OCI-LY1 (cell line): ENCODE measurements at regions not wholly inside any gene's neighbourhood (a gene's known extent, or its start where the extent isn't known, plus 50 kb on each side); places are given as distances from the start of the nearest gene placed in this dataset.

Source experiments
- H2AFZ ChIP-seq: fragments of 200-600 bp; sonication (generic), shearing (Covaris generic); 2 replicates; pipeline ENCODE4 v1.6.0; 2014; ENCODE audit warnings: antibody characterized with exemption, mild to moderate bottlenecking, low read length
- H3F3A ChIP-seq: fragments of 200-600 bp; sonication (generic), shearing (Covaris generic); 2 replicates; pipeline ENCODE4 v1.6.0; 2014; ENCODE audit warnings: mild to moderate bottlenecking, antibody characterized with exemption, low read length, moderate library complexity; ENCODE audit not compliant: insufficient read depth
- H3K27ac ChIP-seq: fragments of 200-600 bp; sonication (generic); 2 replicates; pipeline ENCODE4 v1.5.1; 2014; ENCODE audit warnings: low read length, mixed run types, mild to moderate bottlenecking, low read depth; ENCODE audit not compliant: poor library complexity, severe bottlenecking
- H3K27me3 ChIP-seq: fragments of 200-600 bp; sonication (generic); 2 replicates; pipeline ENCODE4 v1.6.0; 2014; ENCODE audit warnings: antibody characterized with exemption, mild to moderate bottlenecking, low read length, moderate library complexity; ENCODE audit not compliant: insufficient read depth
- H3K36me3 ChIP-seq: fragments of 200-600 bp; sonication (generic); 2 replicates; pipeline ENCODE4 v1.6.1; 2014; ENCODE audit warnings: mild to moderate bottlenecking, antibody characterized with exemption, low read length, moderate library complexity, mixed read lengths; ENCODE audit not compliant: insufficient read depth
- H3K4me1 ChIP-seq: fragments of 200-600 bp; sonication (generic); 2 replicates; pipeline ENCODE4 v1.5.1; 2014; ENCODE audit warnings: mild to moderate bottlenecking, low read length, moderate library complexity; ENCODE audit not compliant: insufficient read depth, severe bottlenecking
- H3K4me2 ChIP-seq: fragments of 200-600 bp; sonication (generic), shearing (Covaris generic); 2 replicates; pipeline ENCODE4 v1.6.1; 2014; ENCODE audit warnings: low read length
- H3K4me3 ChIP-seq: fragments of 200-600 bp; sonication (generic); 2 replicates; pipeline ENCODE4 v1.5.1; 2014; ENCODE audit warnings: low read length, low read depth, mild to moderate bottlenecking, mixed read lengths; ENCODE audit not compliant: poor library complexity, severe bottlenecking
- H3K79me2 ChIP-seq: fragments of 200-600 bp; shearing (Covaris generic); 2 replicates; pipeline ENCODE4 v1.6.1; 2016; ENCODE audit warnings: mixed run types, low read length, mixed read lengths; ENCODE audit not compliant: insufficient read depth
- H3K9ac ChIP-seq: fragments of 200-600 bp; sonication (generic), shearing (Covaris generic); 2 replicates; pipeline ENCODE4 v1.6.1; 2014; ENCODE audit warnings: mild to moderate bottlenecking, low read length, mixed read lengths
- H3K9me2 ChIP-seq: fragments of 200-600 bp; sonication (generic), shearing (Covaris generic); 2 replicates; pipeline ENCODE4 v1.6.1; 2014; ENCODE audit warnings: low read depth, mild to moderate bottlenecking, low read length, mixed read lengths
- H3K9me3 ChIP-seq: fragments of 200-600 bp; shearing (Covaris generic); 2 replicates; pipeline ENCODE4 v1.6.1; 2014; ENCODE audit warnings: low read length, mixed read lengths
- H4K20me1 ChIP-seq: fragments of 200-600 bp; sonication (generic), shearing (Covaris generic); 2 replicates; pipeline ENCODE4 v1.6.0; 2016; ENCODE audit warnings: mild to moderate bottlenecking, low read length; ENCODE audit not compliant: insufficient read depth
- EZH2 ChIP-seq: fragments of 200-600 bp; sonication (generic), shearing (Covaris generic); IDR thresholded peaks from 2 replicates; pipeline ENCODE4 v1.8.0; 2017; ENCODE audit warnings: borderline replicate concordance, mixed run types, mild to moderate bottlenecking, antibody characterized with exemption, low read length, moderate library complexity, mixed read lengths
- TF ChIP-seq, protein P1 (sequence below): fragments of 200-600 bp; sonication (generic), shearing (Covaris generic); IDR thresholded peaks from 2 replicates; pipeline ENCODE4 v1.5.1; 2017; ENCODE audit warnings: mild to moderate bottlenecking, antibody characterized with exemption, low read length, moderate library complexity, mixed read lengths

DNA sequence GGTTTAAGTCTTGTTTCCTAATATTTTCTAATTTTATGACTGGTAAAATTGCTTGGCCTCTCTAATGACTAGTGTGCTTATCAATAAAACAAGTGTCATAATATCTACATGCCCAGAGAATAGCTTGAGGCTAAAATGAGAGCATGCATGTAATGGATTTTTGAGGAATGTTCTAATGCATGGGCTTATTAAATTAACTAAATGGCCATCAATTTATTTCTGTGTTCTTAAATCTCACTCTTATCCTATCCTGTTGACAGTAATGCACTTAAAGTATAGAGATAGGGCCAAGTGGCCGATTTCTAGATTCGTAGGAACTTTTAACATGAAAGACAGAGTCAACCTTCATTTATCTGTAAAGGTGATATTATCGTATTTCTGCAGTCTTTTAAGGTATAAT, 252.4 kb upstream of the COL3A1 start:
- Histone ChIP-seq H3K9me2 (no peaks in the 10 kb centered on the region), H3K79me2 (no peaks in the 10 kb centered on the region), H3K9ac (no peak overlapping the region), H3K4me2 (no peak overlapping the region), H4K20me1 (no peaks in the 10 kb centered on the region), H3F3A (no peaks in the 10 kb centered on the region), H3K27me3 (no peaks in the 10 kb centered on the region), H3K36me3 (no peaks in the 10 kb centered on the region), H3K27ac (no peak overlapping the region), H2AFZ (no peak overlapping the region), H3K4me1 (no peaks in the 10 kb centered on the region), H3K9me3 (no peaks in the 10 kb centered on the region), H3K4me3 (no peak overlapping the region)
- no peak for TF ChIP-seq EZH2
- TF ChIP-seq, protein P1, sequence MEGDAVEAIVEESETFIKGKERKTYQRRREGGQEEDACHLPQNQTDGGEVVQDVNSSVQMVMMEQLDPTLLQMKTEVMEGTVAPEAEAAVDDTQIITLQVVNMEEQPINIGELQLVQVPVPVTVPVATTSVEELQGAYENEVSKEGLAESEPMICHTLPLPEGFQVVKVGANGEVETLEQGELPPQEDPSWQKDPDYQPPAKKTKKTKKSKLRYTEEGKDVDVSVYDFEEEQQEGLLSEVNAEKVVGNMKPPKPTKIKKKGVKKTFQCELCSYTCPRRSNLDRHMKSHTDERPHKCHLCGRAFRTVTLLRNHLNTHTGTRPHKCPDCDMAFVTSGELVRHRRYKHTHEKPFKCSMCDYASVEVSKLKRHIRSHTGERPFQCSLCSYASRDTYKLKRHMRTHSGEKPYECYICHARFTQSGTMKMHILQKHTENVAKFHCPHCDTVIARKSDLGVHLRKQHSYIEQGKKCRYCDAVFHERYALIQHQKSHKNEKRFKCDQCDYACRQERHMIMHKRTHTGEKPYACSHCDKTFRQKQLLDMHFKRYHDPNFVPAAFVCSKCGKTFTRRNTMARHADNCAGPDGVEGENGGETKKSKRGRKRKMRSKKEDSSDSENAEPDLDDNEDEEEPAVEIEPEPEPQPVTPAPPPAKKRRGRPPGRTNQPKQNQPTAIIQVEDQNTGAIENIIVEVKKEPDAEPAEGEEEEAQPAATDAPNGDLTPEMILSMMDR: no peak

GRCh38 chr2:188725746-188726360, 248.3 kb upstream of the COL3A1 start:
- no peak overlapping the region for H3K4me2 ChIP-seq
- no peaks in the 10 kb centered on the region for H3F3A ChIP-seq
- H3K79me2 ChIP-seq: no peaks in the 10 kb centered on the region
- H3K4me1 ChIP-seq: no peaks in the 10 kb centered on the region
- no peaks in the 10 kb centered on the region for H3K36me3 ChIP-seq
- H3K9me2 ChIP-seq: no peaks in the 10 kb centered on the region
- TF ChIP-seq, protein P1: no peak
- no peak for TF ChIP-seq EZH2
- H3K9me3 ChIP-seq: no peaks in the 10 kb centered on the region
- H3K4me3 ChIP-seq: no peak overlapping the region
- H3K27me3 ChIP-seq: no peaks in the 10 kb centered on the region
- H3K27ac ChIP-seq: no peak overlapping the region
- H2AFZ ChIP-seq: no peak overlapping the region
- H4K20me1 ChIP-seq: no peaks in the 10 kb centered on the region
- H3K9ac ChIP-seq: no peak overlapping the region

DNA sequence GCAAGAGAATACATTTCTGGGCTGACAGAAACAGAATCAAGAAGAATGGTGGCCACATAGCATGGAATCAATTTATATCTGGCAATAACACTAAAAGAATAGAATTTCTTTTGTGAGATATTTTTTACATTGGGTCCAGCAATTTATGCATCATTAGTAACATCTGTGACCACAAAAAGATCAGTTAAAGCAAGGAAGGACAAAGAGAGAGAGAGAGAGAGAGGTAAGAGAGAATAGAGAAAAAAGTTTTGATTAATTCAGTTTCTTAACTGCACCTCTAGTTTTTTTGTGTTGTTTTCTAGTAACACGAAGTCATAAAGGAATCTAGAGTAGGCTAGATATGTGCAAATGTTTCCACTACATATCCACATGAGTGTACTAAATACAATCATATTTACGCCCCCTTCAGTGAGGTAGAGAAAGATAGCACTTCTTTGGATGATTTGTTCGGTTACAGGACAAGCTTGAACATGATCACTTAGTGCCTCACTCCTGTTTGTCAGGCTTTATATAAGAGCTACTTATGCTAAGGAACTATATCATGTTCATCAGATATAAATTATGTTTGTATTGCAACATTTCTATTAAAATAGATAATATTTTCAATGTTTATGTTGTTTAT, 247.4 kb upstream of the COL3A1 start:
- Histone ChIP-seq H3K4me1 (no peaks in the 10 kb centered on the region), H3K4me2 (no peak overlapping the region), H3K9ac (no peak overlapping the region), H3K27me3 (no peaks in the 10 kb centered on the region), H3K9me3 (no peaks in the 10 kb centered on the region), H3K9me2 (no peaks in the 10 kb centered on the region), H3K4me3 (no peak overlapping the region), H2AFZ (no peak overlapping the region), H3F3A (no peaks in the 10 kb centered on the region), H3K27ac (no peak overlapping the region), H3K36me3 (no peaks in the 10 kb centered on the region), H4K20me1 (no peaks in the 10 kb centered on the region), H3K79me2 (no peaks in the 10 kb centered on the region)
- TF ChIP-seq, protein P1: no peak
- no peak for TF ChIP-seq EZH2
